IMR-90 (cell line): ENCODE measurements at regions not wholly inside any gene's neighbourhood (a gene's known extent, or its start where the extent isn't known, plus 50 kb on each side); places are given as distances from the start of the nearest gene placed in this dataset.

Experiments
- ATAC-seq: fragments of 200-7000 bp; cut with Tn5 transposase; 2 replicates; pipeline ENCODE4 v1.9.1; 2020; ENCODE audit warnings: low read depth, mild to moderate bottlenecking, moderate library complexity
- BruUV-seq: library from RNA; stranded (reverse); fragments of 400-500 nt; replicated peaks from 2 replicates; lab custom pipeline; 2021; lab: Mats Ljungman, UMichigan
- CTCF ChIA-PET: fragments of 300-600 bp; formaldehyde crosslinking; extraction: SDS; loops from one replicate; lab custom pipeline; 2021; ENCODE audit warnings: antibody characterized with exemption; lab: Yijun Ruan, JAX
- POLR2A ChIA-PET: fragments of 300-600 bp; sonication (Branson Sonifier 250); formaldehyde crosslinking; loops from one replicate; lab custom pipeline; 2022; ENCODE audit warnings: antibody characterized with exemption; ENCODE audit not compliant: unreplicated experiment; lab: Charles Lee
- DNase-seq: peaks from one replicate; pipeline ENCODE4 v3.0.0; 2013
- H2AFZ ChIP-seq: replicated peaks from 2 replicates; pipeline ENCODE3; 2013; ENCODE audit warnings: low read length, mild to moderate bottlenecking; ENCODE audit not compliant: poor library complexity
- H2AK5ac ChIP-seq: 2 replicates; pipeline ENCODE4 v1.6.1; 2013; ENCODE audit warnings: low read depth, low read length, inconsistent platforms
- H2AK9ac ChIP-seq: replicated peaks from 2 replicates; pipeline ENCODE3; 2013; ENCODE audit warnings: mild to moderate bottlenecking, low read depth, low read length, moderate library complexity; ENCODE audit not compliant: poor library complexity
- H2BK120ac ChIP-seq: 2 replicates; pipeline ENCODE4 v1.6.1; 2013; ENCODE audit warnings: low read depth, low read length, inconsistent platforms
- H2BK15ac ChIP-seq: 3 replicates; pipeline ENCODE4 v1.6.1; 2013; ENCODE audit warnings: low read depth, low read length, inconsistent platforms
- H2BK20ac ChIP-seq: 2 replicates; pipeline ENCODE4 v1.6.1; 2013; ENCODE audit warnings: low read depth, mild to moderate bottlenecking, inconsistent platforms, low read length, moderate library complexity
- H2BK5ac ChIP-seq: 2 replicates; pipeline ENCODE4 v1.6.1; 2013; ENCODE audit warnings: mild to moderate bottlenecking, low read depth, low read length, inconsistent platforms; ENCODE audit not compliant: poor library complexity, severe bottlenecking
- H3K14ac ChIP-seq: replicated peaks from 2 replicates; pipeline ENCODE4 v1.6.1; 2013; ENCODE audit warnings: low read depth, low read length, inconsistent platforms
- H3K18ac ChIP-seq: 2 replicates; pipeline ENCODE4 v1.6.1; 2013; ENCODE audit warnings: low read depth, low read length, control low read depth
- H3K23ac ChIP-seq: 2 replicates; pipeline ENCODE4 v1.6.1; 2013; ENCODE audit warnings: low read depth, low read length, inconsistent platforms
- H3K27ac ChIP-seq: 2 replicates; pipeline ENCODE4 v1.5.1; 2013; ENCODE audit warnings: mild to moderate bottlenecking, control low read depth, low read length; ENCODE audit not compliant: insufficient read depth
- H3K27me3 ChIP-seq: 2 replicates; pipeline ENCODE4 v1.6.1; 2013; ENCODE audit warnings: low read length; ENCODE audit not compliant: control insufficient read depth, insufficient read depth
- H3K36me3 ChIP-seq: 2 replicates; pipeline ENCODE4 v1.6.1; 2013; ENCODE audit warnings: low read length, mixed read lengths; ENCODE audit not compliant: control insufficient read depth, insufficient read depth
- H3K4ac ChIP-seq: 2 replicates; pipeline ENCODE4 v1.6.1; 2013; ENCODE audit warnings: low read depth, low read length, inconsistent platforms
- H3K4me1 ChIP-seq: 2 replicates; pipeline ENCODE4 v1.6.1; 2013; ENCODE audit warnings: low read length, mixed read lengths; ENCODE audit not compliant: control insufficient read depth, insufficient read depth
- H3K4me2 ChIP-seq: 2 replicates; pipeline ENCODE4 v1.6.1; 2013; ENCODE audit warnings: low read depth, mild to moderate bottlenecking, control low read depth, low read length, moderate library complexity
- H3K4me3 ChIP-seq: 2 replicates; pipeline ENCODE4 v1.5.1; 2013; ENCODE audit warnings: low read depth, mild to moderate bottlenecking, control low read depth, low read length, moderate library complexity; ENCODE audit not compliant: insufficient read depth
- H3K56ac ChIP-seq: 2 replicates; pipeline ENCODE4 v1.6.1; 2013; ENCODE audit warnings: low read length, inconsistent platforms; ENCODE audit not compliant: insufficient read depth; ENCODE audit errors: extremely low read depth
- H3K79me1 ChIP-seq, 2 experiments: 2 replicates each; pipeline ENCODE4 v1.6.1; 2013; ENCODE audit warnings: low read length in 2 of 2, inconsistent platforms in 1 of 2, low read depth in 1 of 2
- H3K9ac ChIP-seq: 2 replicates; pipeline ENCODE4 v1.6.1; 2013; ENCODE audit warnings: low read depth, low read length, control low read depth
- H3K9me1 ChIP-seq: 2 replicates; pipeline ENCODE4 v1.6.1; 2013; ENCODE audit warnings: low read length, inconsistent platforms; ENCODE audit not compliant: insufficient read depth
- H3K9me3 ChIP-seq: 2 replicates; pipeline ENCODE4 v1.6.1; 2013; ENCODE audit warnings: low read length; ENCODE audit not compliant: control insufficient read depth, insufficient read depth
- H4K20me1 ChIP-seq: 2 replicates; pipeline ENCODE4 v1.6.1; 2013; ENCODE audit warnings: low read length, inconsistent platforms; ENCODE audit not compliant: insufficient read depth
- H4K5ac ChIP-seq: 2 replicates; pipeline ENCODE4 v1.6.1; 2013; ENCODE audit warnings: mild to moderate bottlenecking, low read depth, low read length, control low read depth
- H4K8ac ChIP-seq, 2 experiments: 2 replicates each; pipeline ENCODE4 v1.6.1; 2013; ENCODE audit warnings: low read depth in 2 of 2, low read length in 2 of 2, control low read depth in 1 of 2, inconsistent platforms in 1 of 2
- H4K91ac ChIP-seq: 2 replicates; pipeline ENCODE4 v1.6.1; 2013; ENCODE audit warnings: low read depth, low read length, inconsistent platforms; ENCODE audit not compliant: insufficient read depth
- BHLHE40 ChIP-seq: fragments of 150-350 bp; IDR thresholded peaks from 2 replicates; pipeline ENCODE4 v1.6.1; 2016; ENCODE audit warnings: mild to moderate bottlenecking, low read depth, low read length
- FOS ChIP-seq: fragments of 150-350 bp; IDR thresholded peaks from 2 replicates; pipeline ENCODE4 v1.6.1; 2016; ENCODE audit warnings: low read depth, low read length
- MXI1 ChIP-seq: IDR thresholded peaks from 2 replicates; pipeline ENCODE4 v1.6.1; 2012; ENCODE audit warnings: low read depth, mild to moderate bottlenecking, low read length, moderate library complexity, borderline replicate concordance
- USF2 ChIP-seq: fragments of 150-350 bp; IDR thresholded peaks from 2 replicates; pipeline ENCODE4 v1.6.1; 2017; ENCODE audit warnings: mild to moderate bottlenecking, antibody characterized with exemption, low read length, low read depth
- WGBS, 2 experiments: methylation state at CpG; one replicate each; pipeline versions ENCODE4 v1.1.5 to v1.1.7; 2013; ENCODE audit warnings: missing lambda C conversion rate in 2 of 2; ENCODE audit not compliant: insufficient read length in 1 of 2; ENCODE audit errors: extremely low coverage in 2 of 2; 5-methylcytosine and 5-hydroxymethylcytosine counted together
- dilution Hi-C: fragments of 300-500 bp; cut with HindIII; formaldehyde crosslinking; loops from one replicate; pipeline ENCODE4 v1.14.3; 2018; ENCODE audit warnings: low sequenced_read_pairs; ENCODE audit not compliant: unreplicated experiment
- in situ Hi-C: fragments of 300-500 bp; cut with MboI; formaldehyde crosslinking; loops from 3 replicates; pipeline ENCODE4 v1.14.3; 2019; ENCODE audit warnings: low sequenced_read_pairs, inconsistent platforms, mixed read lengths
- intact Hi-C: fragments of 100-400 bp; cut with micrococcal nuclease; formaldehyde crosslinking; loops from 2 replicates; pipeline ENCODE4 v1.10.0; 2022

- Histone ChIP-seq H3K14ac (no peak overlapping the region), H3K36me3 (no peaks in the 10 kb centered on the region), H2BK20ac (no peak overlapping the region), H3K4me2 (no peak overlapping the region), H3K4me1 (no peaks in the 10 kb centered on the region), H3K27me3 (no peaks in the 10 kb centered on the region), H3K4me3 (no peak overlapping the region), H4K5ac (no peak overlapping the region), H2AK9ac (no peak overlapping the region), H2AK5ac (no peak overlapping the region), H3K4ac (no peak overlapping the region), H4K20me1 (no peaks in the 10 kb centered on the region), H2BK15ac (no peak overlapping the region), H2AFZ (no peak overlapping the region), H2BK5ac (no peak overlapping the region), H3K9ac (no peak overlapping the region), H3K9me1 (no peaks in the 10 kb centered on the region), H4K91ac (no peak overlapping the region), H4K8ac (no peak overlapping the region), H3K79me1 (no peaks in the 10 kb centered on the region), H3K56ac (no peak overlapping the region), H3K18ac (no peak overlapping the region), H3K27ac (no peak overlapping the region), H3K9me3 (no peaks in the 10 kb centered on the region), H2BK120ac (no peak overlapping the region), H3K23ac (no peak overlapping the region)
- intact Hi-C loops (no loop called here), in situ Hi-C loops (no loop called here), dilution Hi-C loops (no loop called here)
- DNase-seq: no peak
- ChIA-PET POLR2A (no interaction called here), CTCF (no interaction called here)
- TF ChIP-seq FOS: no peak
- TF ChIP-seq BHLHE40: no peak
- TF ChIP-seq MXI1: no peak
- no peak for TF ChIP-seq USF2
- BruUV-seq: no TSS peak
- ATAC-seq: no peak
- no CpG with 5 or more reads among the region's 2 CpGs for WGBS, 2 experiments
Observed at GRCh38 chr7:42672339-42672999, 239.4 kb downstream of the C7orf25 start.
